ENCODE measurements at regions not wholly inside any gene's neighbourhood (a gene's known extent, or its start where the extent isn't known, plus 50 kb on each side); places are given as distances from the start of the nearest gene placed in this dataset.
A peak's percentile ranks its signal among the peaks of the same experiment; 100 is the strongest.

GRCh38 chr2:158049129-158049855 lies 52.4 kb upstream of the UPP2 start:
- DNase-seq, result no peak

- no peak for DNase-seq
Observed at GRCh38 chr2:158048327-158048726, 53.3 kb upstream of the UPP2 start.

GRCh38 chr2:158047156-158047611 lies 54.5 kb upstream of the UPP2 start:
- DNase-seq, result no peak

GRCh38 chr2:158046121-158046880 lies 55.4 kb upstream of the UPP2 start:
- DNase-seq, result no peak

- DNase-seq, result no peak
Observed at GRCh38 chr2:158045362-158045761, 56.3 kb upstream of the UPP2 start.

GRCh38 chr2:158043181-158043948 lies 58.3 kb upstream of the UPP2 start:
- no peak for DNase-seq

GRCh38 chr2:158042666-158043065 lies 59.0 kb upstream of the UPP2 start:
- DNase-seq, result no peak

GRCh38 chr2:158042245-158042644 lies 59.4 kb upstream of the UPP2 start:
- no peak for DNase-seq

GRCh38 chr2:158041400-158041799 lies 60.3 kb upstream of the UPP2 start:
- DNase-seq, result no peak

GRCh38 chr2:158038901-158039300 lies 62.8 kb upstream of the UPP2 start:
- no peak for DNase-seq

GRCh38 chr2:158034198-158034866 lies 67.3 kb upstream of the UPP2 start:
- peak; percentile 19 for DNase-seq

GRCh38 chr2:158031371-158031770 lies 70.3 kb upstream of the UPP2 start:
- no peak for DNase-seq

- DNase-seq, result no peak
Observed at GRCh38 chr2:158025255-158025996, 76.2 kb upstream of the UPP2 start.

- peak; percentile 56 for DNase-seq
Observed at GRCh38 chr2:158024288-158024898, 77.3 kb upstream of the UPP2 start.

GRCh38 chr2:158022888-158023287 lies 78.8 kb upstream of the UPP2 start:
- DNase-seq, result no peak

- DNase-seq, result no peak
Observed at GRCh38 chr2:158021226-158021625, 80.5 kb upstream of the UPP2 start.

- DNase-seq, result peak; percentile 8
Observed at GRCh38 chr2:158015428-158016076, 86.1 kb upstream of the UPP2 start.

GRCh38 chr2:158013891-158014290 lies 87.8 kb upstream of the UPP2 start:
- no peak for DNase-seq

GRCh38 chr2:158011055-158011771 lies 90.5 kb upstream of the UPP2 start:
- DNase-seq, result no peak

- DNase-seq, result no peak
Observed at GRCh38 chr2:158009399-158009798, 92.3 kb upstream of the UPP2 start.

Data from CD4-positive, alpha-beta T cell treated with Interleukin-21 for 1 hour (primary cell).